Esophagus muscularis mucosa (tissue), 4 donors: ENCODE measurements at regions not wholly inside any gene's neighbourhood (a gene's known extent, or its start where the extent isn't known, plus 50 kb on each side); places are given as distances from the start of the nearest gene placed in this dataset.

Source experiments
- CTCF ChIP-seq, 3 experiments: fragments of 200-600 bp in 2 of 3; fragments of 450-650 bp in 1 of 3; sonication (generic) in 2 of 3; IDR thresholded peaks; one replicate each; pipeline ENCODE4 v1.5.1; 2017 to 2019; ENCODE audit warnings: antibody characterized with exemption in 3 of 3, mild to moderate bottlenecking in 2 of 3, moderate library complexity in 1 of 3
- EP300 ChIP-seq: sonication (generic); formaldehyde crosslinking; IDR thresholded peaks from one replicate; pipeline ENCODE4 v1.6.1; 2017; ENCODE audit warnings: antibody characterized with exemption
- POLR2A ChIP-seq: fragments of 450-650 bp; IDR thresholded peaks from one replicate; pipeline ENCODE4 v1.6.1; 2017; ENCODE audit warnings: antibody characterized with exemption, moderate library complexity, mild to moderate bottlenecking, low read depth
- POLR2AphosphoS5 ChIP-seq, 2 donors: sonication (generic); formaldehyde crosslinking; IDR thresholded peaks; one replicate each; pipeline ENCODE4 v1.6.1; 2017; ENCODE audit warnings: antibody characterized with exemption in 2 of 2

- no peak for TF ChIP-seq CTCF (IDR thresholded peaks at IDR 0.05)
- TF ChIP-seq EP300 = no peak
- TF ChIP-seq POLR2AphosphoS5 (IDR thresholded peaks at IDR 0.05) = no peak
- no peak for TF ChIP-seq POLR2A
Observed at GRCh38 chr14:85291731-85292130, 238.2 kb upstream of the FLRT2 start.
